Activated CD4-positive, alpha-beta T cell treated with anti-CD3 and anti-CD28 coated beads, Interleukin-2, Interleukin-4, amounts not matched to agents 100 ng/mL and 50 ng/mL, durations not matched to agents 16 hours and 8 hours (primary cell): ENCODE measurements at regions not wholly inside any gene's neighbourhood (a gene's known extent, or its start where the extent isn't known, plus 50 kb on each side); places are given as distances from the start of the nearest gene placed in this dataset.
"Not testable (repeated sequence)": the region's sequence is repeated elsewhere in the genome, so short reads cannot be mapped to it uniquely, and the experiment has no call there.

Source experiments
- DNase-seq: peaks from one replicate; pipeline ENCODE4 v3.0.0-alpha.2; 2020; ENCODE audit warnings: low spot score

- DNase-seq, result no peak
These were observed 85.5 kb downstream of the APIP start for GRCh38 chr11:34830648-34831047.

GRCh38 chr11:34830035-34830434, 86.1 kb downstream of the APIP start:
- DNase-seq, result no peak

GRCh38 chr11:34827228-34827627, 89.0 kb downstream of the APIP start:
- DNase-seq, result no peak

- no peak for DNase-seq
These were observed 89.8 kb downstream of the APIP start for GRCh38 chr11:34826384-34826726.

GRCh38 chr11:34825670-34826383, 90.4 kb downstream of the APIP start:
- no peak for DNase-seq

- DNase-seq, result no peak
These were observed 90.9 kb downstream of the APIP start for GRCh38 chr11:34825315-34825669.

- DNase-seq, result no peak
These were observed 91.8 kb downstream of the APIP start for GRCh38 chr11:34824425-34824824.

GRCh38 chr11:34823639-34824038, 92.5 kb downstream of the APIP start:
- DNase-seq, result no peak

- no peak for DNase-seq
These were observed 93.0 kb downstream of the APIP start for GRCh38 chr11:34823197-34823596.

- DNase-seq, result no peak
These were observed 96.3 kb downstream of the APIP start for GRCh38 chr11:34819740-34820482.

GRCh38 chr11:34817812-34818211, 98.4 kb downstream of the APIP start:
- not testable (repeated sequence) for DNase-seq

- no peak for DNase-seq
These were observed 99.4 kb downstream of the APIP start for GRCh38 chr11:34816698-34817213.

GRCh38 chr11:34812905-34813576, 103.1 kb downstream of the APIP start:
- DNase-seq, result no peak

- DNase-seq, result no peak
These were observed 104.3 kb downstream of the APIP start for GRCh38 chr11:34811858-34812257.

- no peak for DNase-seq
These were observed 106.0 kb downstream of the APIP start for GRCh38 chr11:34810107-34810562.

GRCh38 chr11:34809191-34810106, 106.7 kb downstream of the APIP start:
- DNase-seq, result peak; percentile 43

- no peak for DNase-seq
These were observed 109.3 kb downstream of the APIP start for GRCh38 chr11:34806875-34807274.

- DNase-seq, result no peak
These were observed 110.2 kb downstream of the APIP start for GRCh38 chr11:34805937-34806336.

GRCh38 chr11:34799848-34800247, 116.3 kb downstream of the APIP start:
- no peak for DNase-seq

GRCh38 chr11:34798985-34799384, 117.2 kb downstream of the APIP start:
- no peak for DNase-seq

- not testable (repeated sequence) for DNase-seq
These were observed 118.7 kb downstream of the APIP start for GRCh38 chr11:34797497-34797896.

- DNase-seq, result no peak
These were observed 120.5 kb downstream of the APIP start for GRCh38 chr11:34795641-34796040.
